ENCODE measurements at regions not wholly inside any gene's neighbourhood (a gene's known extent, or its start where the extent isn't known, plus 50 kb on each side); places are given as distances from the start of the nearest gene placed in this dataset.

- no peak for DNase-seq (ENCODE audit: insufficient read length, low spot score)
- no peak for TF ChIP-seq POLR2A (IDR thresholded peaks at IDR 0.05; ENCODE audit: low read depth, low read length)
- FAIRE-seq, result no peak
Measured at GRCh38 chr1:163406772-163407171, 85.0 kb downstream of the NUF2 start.

GRCh38 chr1:163408262-163408661, 86.5 kb downstream of the NUF2 start:
- no peak for FAIRE-seq
- no peak for TF ChIP-seq POLR2A (IDR thresholded peaks at IDR 0.05; ENCODE audit: low read depth, low read length)
- no peak for DNase-seq (ENCODE audit: insufficient read length, low spot score)

GRCh38 chr1:163410073-163410999, 88.6 kb downstream of the NUF2 start:
- no peak for TF ChIP-seq POLR2A (IDR thresholded peaks at IDR 0.05; ENCODE audit: low read depth, low read length)
- peak; percentile 16 for DNase-seq (ENCODE audit: insufficient read length, low spot score)
- FAIRE-seq, result no peak

GRCh38 chr1:163412221-163412620, 90.5 kb downstream of the NUF2 start:
- TF ChIP-seq POLR2A (IDR thresholded peaks at IDR 0.05; ENCODE audit: low read depth, low read length), result no peak
- DNase-seq (ENCODE audit: insufficient read length, low spot score), result no peak
- FAIRE-seq, result no peak

- FAIRE-seq (no peak), DNase-seq (ENCODE audit: insufficient read length, low spot score) (no peak)
- no peak for TF ChIP-seq POLR2A (IDR thresholded peaks at IDR 0.05; ENCODE audit: low read depth, low read length)
Measured at GRCh38 chr1:163414778-163415177, 93.0 kb downstream of the NUF2 start.

DNA sequence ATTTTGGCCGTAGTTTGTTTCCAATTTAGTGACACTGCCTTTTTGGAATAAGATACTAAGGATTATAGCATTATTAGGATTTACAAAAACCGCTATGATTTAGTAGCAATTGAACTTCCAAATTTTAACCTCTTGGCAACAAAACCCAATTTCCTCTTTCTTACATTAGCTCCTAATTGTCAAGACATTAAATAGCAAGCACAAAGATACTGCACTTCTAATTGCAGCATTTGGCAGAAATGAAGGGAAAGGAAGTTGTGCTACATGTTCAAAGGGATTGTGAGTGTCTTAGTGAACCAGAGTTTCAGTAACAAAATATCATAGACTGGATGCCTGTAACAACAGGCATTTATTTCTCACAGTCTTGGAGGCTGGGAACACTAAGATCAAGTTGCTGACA, 99.9 kb downstream of the NUF2 start:
- no peak for TF ChIP-seq POLR2A (IDR thresholded peaks at IDR 0.05; ENCODE audit: low read depth, low read length)

GRCh38 chr1:163422738-163423404, 101.1 kb downstream of the NUF2 start:
- no peak for DNase-seq (ENCODE audit: insufficient read length, low spot score)
- FAIRE-seq, result no peak
- no peak for TF ChIP-seq POLR2A (IDR thresholded peaks at IDR 0.05; ENCODE audit: low read depth, low read length)

More for the DNA sequence above, 99.9 kb downstream of the NUF2 start:
- DNase-seq (ENCODE audit: insufficient read length, low spot score), result no peak
- no peak for FAIRE-seq

GRCh38 chr1:163426505-163427251, 104.9 kb downstream of the NUF2 start:
- FAIRE-seq (no peak), DNase-seq (ENCODE audit: insufficient read length, low spot score) (no peak)
- no peak for TF ChIP-seq POLR2A (IDR thresholded peaks at IDR 0.05; ENCODE audit: low read depth, low read length)

GRCh38 chr1:163427279-163427678, 105.5 kb downstream of the NUF2 start:
- TF ChIP-seq POLR2A (IDR thresholded peaks at IDR 0.05; ENCODE audit: low read depth, low read length), result no peak
- FAIRE-seq (no peak), DNase-seq (ENCODE audit: insufficient read length, low spot score) (no peak)

- DNase-seq (ENCODE audit: insufficient read length, low spot score), result no peak
- TF ChIP-seq POLR2A (IDR thresholded peaks at IDR 0.05; ENCODE audit: low read depth, low read length), result no peak
- no peak for FAIRE-seq
Measured at GRCh38 chr1:163436140-163436812, 114.5 kb downstream of the NUF2 start.

DNA sequence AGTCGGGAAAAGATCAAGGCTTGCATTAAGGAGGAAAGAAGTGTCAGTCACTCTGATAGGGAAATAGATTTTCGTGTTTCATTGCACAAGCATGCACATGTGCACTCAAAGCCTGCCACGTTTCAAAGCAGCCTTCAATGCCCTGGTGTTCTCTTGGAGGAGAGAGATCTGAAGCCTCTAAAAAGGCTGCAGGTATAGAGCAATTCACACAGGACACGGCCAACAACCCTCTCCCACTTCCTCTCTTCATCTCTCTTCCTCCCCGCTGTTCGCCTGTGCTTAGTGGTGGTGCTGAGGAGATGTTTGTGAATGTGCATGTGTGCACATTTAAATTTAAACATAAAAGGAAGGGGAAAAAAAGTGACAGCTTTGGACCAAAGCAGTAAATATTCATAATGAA, 117.7 kb downstream of the NUF2 start:
- no peak for DNase-seq (ENCODE audit: insufficient read length, low spot score)
- no peak for TF ChIP-seq POLR2A (IDR thresholded peaks at IDR 0.05; ENCODE audit: low read depth, low read length)
- FAIRE-seq, result no peak

DNA sequence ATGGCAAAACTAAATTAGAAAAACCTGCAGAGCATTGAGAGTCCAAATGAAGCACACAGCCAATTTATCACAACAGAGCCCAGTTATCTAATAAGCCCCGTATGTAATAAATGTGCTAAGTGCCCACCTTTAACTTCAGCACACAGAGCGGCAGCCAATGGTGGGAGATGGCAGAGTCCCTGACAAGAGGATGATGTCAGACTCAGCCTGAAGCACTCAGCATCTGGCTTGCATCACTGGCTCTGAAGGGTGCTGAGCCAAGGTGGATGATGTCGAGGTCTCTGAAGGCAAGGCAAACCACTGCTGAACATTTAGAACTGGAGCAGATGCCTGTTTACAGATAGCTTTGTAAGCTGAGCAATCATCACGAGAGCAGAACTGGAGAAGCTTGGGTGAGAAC, 118.3 kb downstream of the NUF2 start:
- no peak for TF ChIP-seq POLR2A (IDR thresholded peaks at IDR 0.05; ENCODE audit: low read depth, low read length)
- no peak for FAIRE-seq
- DNase-seq (ENCODE audit: insufficient read length, low spot score), result no peak

GRCh38 chr1:163442231-163442879, 120.6 kb downstream of the NUF2 start:
- no peak for TF ChIP-seq POLR2A (IDR thresholded peaks at IDR 0.05; ENCODE audit: low read depth, low read length)
- FAIRE-seq (no peak), DNase-seq (ENCODE audit: insufficient read length, low spot score) (no peak)

Measured in H54 (cell line).